ENCODE measurements at regions not wholly inside any gene's neighbourhood (a gene's known extent, or its start where the extent isn't known, plus 50 kb on each side); places are given as distances from the start of the nearest gene placed in this dataset.

DNA sequence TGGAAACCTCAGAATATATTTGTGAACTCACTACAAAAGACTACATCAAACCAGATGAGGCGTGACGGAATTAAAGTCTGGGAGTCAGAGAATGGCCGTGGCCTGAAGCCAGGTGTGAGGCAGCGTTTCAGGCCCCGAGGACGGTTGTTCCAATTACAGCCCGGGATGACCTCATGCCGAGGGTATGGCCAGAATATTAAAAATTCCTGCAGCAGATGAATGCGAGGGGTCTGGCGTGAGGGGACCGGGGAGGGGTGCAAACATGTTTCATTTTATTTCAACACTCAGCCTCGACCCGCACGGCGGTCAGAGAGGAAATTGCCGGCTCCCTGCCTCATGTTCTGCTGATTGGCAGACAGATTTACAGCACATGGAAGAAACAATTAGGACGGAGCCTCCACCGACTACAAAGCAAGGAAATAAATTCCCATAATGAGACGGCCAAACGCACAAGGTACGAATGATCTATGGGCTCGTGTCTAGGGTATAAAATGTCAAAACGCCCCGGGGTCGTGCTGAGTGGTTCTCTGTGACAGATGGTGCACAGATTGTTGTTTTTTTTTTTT, 289.7 kb downstream of the SHOX start (continued):
- no peak for TF ChIP-seq HMGN3 (IDR thresholded peaks at IDR 0.05; ENCODE audit: borderline replicate concordance, extremely low read depth, insufficient read length, low read depth, low read length)
- TF ChIP-seq HLTF (IDR thresholded peaks at IDR 0.05), result no peak
- TF ChIP-seq ZBTB17 (CRISPR knock-in tag; IDR thresholded peaks at IDR 0.05), result no peak
- TF ChIP-seq NR1H2 (CRISPR knock-in tag; IDR thresholded peaks at IDR 0.05), result no peak
- TF ChIP-seq MLX (CRISPR knock-in tag; conservative IDR thresholded peaks at IDR 0.05), result no peak
- no peak for TF ChIP-seq SAP30 (IDR thresholded peaks at IDR 0.05; ENCODE audit: borderline replicate concordance, insufficient read depth, low read depth, low read length, poor library complexity, severe bottlenecking)
- TF ChIP-seq MTA3 (IDR thresholded peaks at IDR 0.05; ENCODE audit: borderline replicate concordance), result no peak

GRCh38 chrX:916230-916599, 285.6 kb downstream of the SHOX start:
- no peaks in the 10 kb centered on the region for H4K20me1 ChIP-seq (replicated peaks; ENCODE audit: control insufficient read depth, insufficient read depth, low read length)
- no peaks in the 10 kb centered on the region for H3K9me1 ChIP-seq (ENCODE audit: control insufficient read depth, insufficient read depth, low read length)
- ATAC-seq (no peak), DNase-seq (ENCODE audit: extremely low read depth in 1 of 4, low spot score in 3 of 4) (no peak), FAIRE-seq (no peak)
- no peak overlapping the region for H3K9ac ChIP-seq (ENCODE audit: insufficient read depth in 1 of 2, low read depth in 2 of 2, low read length in 2 of 2)
- intact Hi-C loops (cut with micrococcal nuclease) (no loop called here), in situ Hi-C loops (cut with MboI) (no loop called here)
- H3K79me2 ChIP-seq (ENCODE audit: control insufficient read depth, insufficient read depth, low read length), result no peaks in the 10 kb centered on the region
- H3K9me3 ChIP-seq (replicated peaks; ENCODE audit: control insufficient read depth, insufficient read depth, low read depth, low read length), result no peaks in the 10 kb centered on the region
- POLR2A ChIA-PET, result no interaction called here
- 3% methylated on average over 5 of the region's 9 CpGs for WGBS (ENCODE audit: insufficient coverage, low coverage, missing lambda C conversion rate)
- CTCF ChIA-PET (ENCODE audit: low intra/inter-chr PET ratio), result no interaction called here
- H3K36me3 ChIP-seq (ENCODE audit: control insufficient read depth, insufficient read depth, low read length), result no peaks in the 10 kb centered on the region
- no peak overlapping the region for H3K27ac ChIP-seq (ENCODE audit: extremely low read depth, low read depth, low read length)
- H3K27me3 ChIP-seq (ENCODE audit: control insufficient read depth in 2 of 2, insufficient read depth in 2 of 2, low read length in 2 of 2), result no peaks in the 10 kb centered on the region
- no peaks in the 10 kb centered on the region for H3K4me1 ChIP-seq (replicated peaks in 1 of 2; ENCODE audit: control insufficient read depth in 2 of 2, insufficient read depth in 2 of 2, low read length in 2 of 2)
- H3K4me3 ChIP-seq, result no peak overlapping the region
- H2AFZ ChIP-seq (ENCODE audit: low read depth, low read length), result no peak overlapping the region
- H3K4me2 ChIP-seq (ENCODE audit: insufficient read depth, low read length), result no peak overlapping the region
- BruUV-seq (replicated peaks), result no TSS peak
- TF ChIP-seq RBM17 (IDR thresholded peaks at IDR 0.05; ENCODE audit: borderline replicate concordance, low read depth, low read length) (no peak), ZZZ3 (IDR thresholded peaks at IDR 0.05) (no peak), ZNF184 (CRISPR knock-in tag; IDR thresholded peaks at IDR 0.05) (no peak), ZC3H4 (CRISPR knock-in tag; IDR thresholded peaks at IDR 0.05; ENCODE audit: borderline replicate concordance) (no peak), UBTF (IDR thresholded peaks at IDR 0.05; ENCODE audit: borderline replicate concordance in 1 of 2, low read depth in 2 of 2, low read length in 2 of 2) (no peak), ZNF384 (IDR thresholded peaks at IDR 0.05; ENCODE audit: low read depth, low read length) (no peak), SP1 (CRISPR knock-in tag; IDR thresholded peaks at IDR 0.05) (no peak), HEY1 (CRISPR knock-in tag; IDR thresholded peaks at IDR 0.05; ENCODE audit: borderline replicate concordance) (no peak)
- TF ChIP-seq, protein P1, sequence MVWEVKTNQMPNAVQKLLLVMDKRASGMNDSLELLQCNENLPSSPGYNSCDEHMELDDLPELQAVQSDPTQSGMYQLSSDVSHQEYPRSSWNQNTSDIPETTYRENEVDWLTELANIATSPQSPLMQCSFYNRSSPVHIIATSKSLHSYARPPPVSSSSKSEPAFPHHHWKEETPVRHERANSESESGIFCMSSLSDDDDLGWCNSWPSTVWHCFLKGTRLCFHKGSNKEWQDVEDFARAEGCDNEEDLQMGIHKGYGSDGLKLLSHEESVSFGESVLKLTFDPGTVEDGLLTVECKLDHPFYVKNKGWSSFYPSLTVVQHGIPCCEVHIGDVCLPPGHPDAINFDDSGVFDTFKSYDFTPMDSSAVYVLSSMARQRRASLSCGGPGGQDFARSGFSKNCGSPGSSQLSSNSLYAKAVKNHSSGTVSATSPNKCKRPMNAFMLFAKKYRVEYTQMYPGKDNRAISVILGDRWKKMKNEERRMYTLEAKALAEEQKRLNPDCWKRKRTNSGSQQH (CRISPR knock-in tag; IDR thresholded peaks at IDR 0.05), result no peak
- TF ChIP-seq, protein P2, sequence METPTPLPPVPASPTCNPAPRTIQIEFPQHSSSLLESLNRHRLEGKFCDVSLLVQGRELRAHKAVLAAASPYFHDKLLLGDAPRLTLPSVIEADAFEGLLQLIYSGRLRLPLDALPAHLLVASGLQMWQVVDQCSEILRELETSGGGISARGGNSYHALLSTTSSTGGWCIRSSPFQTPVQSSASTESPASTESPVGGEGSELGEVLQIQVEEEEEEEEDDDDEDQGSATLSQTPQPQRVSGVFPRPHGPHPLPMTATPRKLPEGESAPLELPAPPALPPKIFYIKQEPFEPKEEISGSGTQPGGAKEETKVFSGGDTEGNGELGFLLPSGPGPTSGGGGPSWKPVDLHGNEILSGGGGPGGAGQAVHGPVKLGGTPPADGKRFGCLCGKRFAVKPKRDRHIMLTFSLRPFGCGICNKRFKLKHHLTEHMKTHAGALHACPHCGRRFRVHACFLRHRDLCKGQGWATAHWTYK (CRISPR knock-in tag; IDR thresholded peaks at IDR 0.05), result no peak
